Neural cell (in vitro differentiated cells): ENCODE measurements at regions not wholly inside any gene's neighbourhood (a gene's known extent, or its start where the extent isn't known, plus 50 kb on each side); places are given as distances from the start of the nearest gene placed in this dataset.

Source experiments
- H2AFZ ChIP-seq: fragments of 200-600, 300-800 bp; sonication (generic), shearing (Covaris generic); 2 replicates; pipeline ENCODE4 v1.6.0; 2014; ENCODE audit warnings: low read depth, mild to moderate bottlenecking, antibody characterized with exemption, low read length, moderate library complexity
- H3F3A ChIP-seq: fragments of 200-600 bp; shearing (Covaris generic); 2 replicates; pipeline ENCODE4 v1.6.1; 2016; ENCODE audit warnings: mild to moderate bottlenecking, moderate library complexity, mixed read lengths, antibody characterized with exemption, low read length; ENCODE audit not compliant: insufficient read depth, poor library complexity, severe bottlenecking
- H3K27ac ChIP-seq: fragments of 200-600, 300-800 bp; sonication (generic), shearing (Covaris generic); 2 replicates; pipeline ENCODE4 v1.5.1; 2014; ENCODE audit warnings: mild to moderate bottlenecking, low read length, moderate library complexity
- H3K27me3 ChIP-seq: fragments of 300-800, 200-600 bp; sonication (generic), shearing (Covaris generic); 2 replicates; pipeline ENCODE4 v1.6.0; 2014; ENCODE audit warnings: mild to moderate bottlenecking, low read depth, low read length, moderate library complexity; ENCODE audit not compliant: insufficient read depth
- H3K36me3 ChIP-seq: fragments of 300-800, 200-600 bp; sonication (generic), shearing (Covaris generic); 2 replicates; pipeline ENCODE4 v1.5.1; 2014; ENCODE audit warnings: mild to moderate bottlenecking, antibody characterized with exemption, low read length, moderate library complexity; ENCODE audit not compliant: insufficient read depth
- H3K4me2 ChIP-seq: fragments of 300-800, 200-600 bp; sonication (generic), shearing (Covaris generic); 2 replicates; pipeline ENCODE4 v1.6.0; 2014; ENCODE audit warnings: mild to moderate bottlenecking, low read length
- H3K4me3 ChIP-seq: fragments of 300-800, 200-600 bp; sonication (generic), shearing (Covaris generic); 2 replicates; pipeline ENCODE4 v1.5.1; 2014; ENCODE audit warnings: mild to moderate bottlenecking, low read length, moderate library complexity
- H3K79me2 ChIP-seq: fragments of 200-600 bp; shearing (Covaris generic); replicated peaks from 2 replicates; pipeline ENCODE4 v1.6.0; 2014; ENCODE audit warnings: mild to moderate bottlenecking, low read length, moderate library complexity; ENCODE audit not compliant: insufficient read depth
- H3K9ac ChIP-seq: fragments of 300-800, 200-600 bp; sonication (generic), shearing (Covaris generic); 2 replicates; pipeline ENCODE4 v1.6.1; 2016; ENCODE audit warnings: mild to moderate bottlenecking, low read length, mixed read lengths
- H3K9me2 ChIP-seq: fragments of 200-600 bp; shearing (Covaris generic); 2 replicates; pipeline ENCODE4 v1.6.1; 2016; ENCODE audit warnings: mild to moderate bottlenecking, low read length, mixed read lengths; ENCODE audit not compliant: insufficient read depth
- H3K9me3 ChIP-seq: fragments of 200-600, 300-800 bp; sonication (generic), shearing (Covaris generic); 2 replicates; pipeline ENCODE4 v1.6.1; 2016; ENCODE audit warnings: mild to moderate bottlenecking, mixed run types, low read length, moderate library complexity, mixed read lengths
- H4K20me1 ChIP-seq: fragments of 200-600 bp; shearing (Covaris generic); 2 replicates; pipeline ENCODE4 v1.6.1; 2016; ENCODE audit warnings: mild to moderate bottlenecking, mixed run types; ENCODE audit not compliant: insufficient read depth
- CTCF ChIP-seq: fragments of 450-650 bp; IDR thresholded peaks from 2 replicates; pipeline ENCODE4 v1.5.1; 2014; ENCODE audit warnings: antibody characterized with exemption, mild to moderate bottlenecking, moderate library complexity; ENCODE audit not compliant: poor library complexity, severe bottlenecking
- EP300 ChIP-seq: fragments of 450-650 bp; conservative IDR thresholded peaks from 2 replicates; pipeline ENCODE4 v1.6.1; 2014; ENCODE audit warnings: antibody characterized with exemption, mild to moderate bottlenecking, moderate library complexity; ENCODE audit not compliant: poor library complexity, severe bottlenecking
- EZH2 ChIP-seq: fragments of 200-600, 300-800 bp; shearing (Covaris generic), sonication (generic); IDR thresholded peaks from 2 replicates; pipeline ENCODE4 v1.6.1; 2014; ENCODE audit warnings: antibody characterized with exemption, low read length, borderline replicate concordance, mild to moderate bottlenecking; ENCODE audit not compliant: insufficient read depth, poor library complexity, severe bottlenecking
- MXI1 ChIP-seq: fragments of 450-650 bp; conservative IDR thresholded peaks from 2 replicates; pipeline ENCODE4 v1.6.1; 2014; ENCODE audit warnings: antibody characterized with exemption, mild to moderate bottlenecking; ENCODE audit not compliant: poor library complexity, severe bottlenecking
- POLR2AphosphoS5 ChIP-seq: IDR thresholded peaks from 2 replicates; pipeline ENCODE4 v1.6.1; 2012
- RAD21 ChIP-seq: fragments of 450-650 bp; conservative IDR thresholded peaks from 2 replicates; pipeline ENCODE4 v1.6.1; 2014; ENCODE audit warnings: antibody characterized with exemption, mild to moderate bottlenecking, moderate library complexity
- REST ChIP-seq: IDR thresholded peaks from 2 replicates; pipeline ENCODE4 v1.6.1; 2012; ENCODE audit warnings: borderline replicate concordance
- SMC3 ChIP-seq: fragments of 450-650 bp; conservative IDR thresholded peaks from 2 replicates; pipeline ENCODE4 v1.6.1; 2014; ENCODE audit warnings: antibody characterized with exemption, mild to moderate bottlenecking, moderate library complexity; ENCODE audit not compliant: poor library complexity
- TAF1 ChIP-seq: IDR thresholded peaks from 2 replicates; pipeline ENCODE4 v1.6.1; 2012; ENCODE audit warnings: low read depth

- H3K79me2 ChIP-seq = no peaks in the 10 kb centered on the region
- H4K20me1 ChIP-seq = no peaks in the 10 kb centered on the region
- no peak overlapping the region for H2AFZ ChIP-seq
- H3K27me3 ChIP-seq = no peaks in the 10 kb centered on the region
- no peaks in the 10 kb centered on the region for H3K9me2 ChIP-seq
- no peaks in the 10 kb centered on the region for H3K9me3 ChIP-seq
- no peak overlapping the region for H3K27ac ChIP-seq
- no peak overlapping the region for H3K4me2 ChIP-seq
- H3K9ac ChIP-seq = no peak overlapping the region
- TF ChIP-seq SMC3 (no peak), TAF1 (no peak)
- H3K36me3 ChIP-seq = no peaks in the 10 kb centered on the region
- no peak overlapping the region for H3K4me3 ChIP-seq
- peaks cover 3% of the 10 kb centered on the region for H3F3A ChIP-seq
These were observed 145.0 kb upstream of the GYPC start for GRCh38 chr2:126510960-126511359.

- Histone ChIP-seq H3K9me2 (no peaks in the 10 kb centered on the region), H3K36me3 (no peaks in the 10 kb centered on the region), H3K4me3 (no peak overlapping the region), H3K27ac (no peak overlapping the region), H3K4me2 (no peak overlapping the region), H2AFZ (no peak overlapping the region), H4K20me1 (no peaks in the 10 kb centered on the region), H3F3A (peaks cover 3% of the 10 kb centered on the region), H3K27me3 (no peaks in the 10 kb centered on the region), H3K9me3 (no peaks in the 10 kb centered on the region), H3K9ac (no peak overlapping the region), H3K79me2 (no peaks in the 10 kb centered on the region)
- no peak for TF ChIP-seq SMC3
- TF ChIP-seq REST = no peak
- no peak for TF ChIP-seq EP300
- no peak for TF ChIP-seq EZH2
- TF ChIP-seq CTCF = no peak
- TF ChIP-seq MXI1 = no peak
- no peak for TF ChIP-seq RAD21
- TF ChIP-seq TAF1 = no peak
- no peak for TF ChIP-seq POLR2AphosphoS5
These were observed 143.9 kb upstream of the GYPC start for GRCh38 chr2:126512026-126512425.

- Histone ChIP-seq H3K36me3 (no peaks in the 10 kb centered on the region), H3K9me2 (no peaks in the 10 kb centered on the region), H3K9ac (no peak overlapping the region), H2AFZ (no peak overlapping the region), H3K9me3 (no peaks in the 10 kb centered on the region), H3K27me3 (no peaks in the 10 kb centered on the region), H3K4me3 (no peak overlapping the region), H3K27ac (no peak overlapping the region), H3F3A (no peaks in the 10 kb centered on the region), H4K20me1 (no peaks in the 10 kb centered on the region), H3K4me2 (no peak overlapping the region), H3K79me2 (no peaks in the 10 kb centered on the region)
- TF ChIP-seq EZH2 = no peak
- no peak for TF ChIP-seq SMC3
- no peak for TF ChIP-seq TAF1
- TF ChIP-seq POLR2AphosphoS5 = no peak
- no peak for TF ChIP-seq RAD21
- TF ChIP-seq CTCF = no peak
- no peak for TF ChIP-seq REST
- no peak for TF ChIP-seq EP300
- no peak for TF ChIP-seq MXI1
These were observed 142.9 kb upstream of the GYPC start for GRCh38 chr2:126513033-126513432.
